Tibial nerve (tissue), 4 donors: ENCODE measurements at regions not wholly inside any gene's neighbourhood (a gene's known extent, or its start where the extent isn't known, plus 50 kb on each side); places are given as distances from the start of the nearest gene placed in this dataset.

Source experiments
- CTCF ChIP-seq, 5 experiments: fragments of 200-600 bp in 3 of 5; fragments of 450-650 bp in 2 of 5; sonication (generic) in 3 of 5; IDR thresholded peaks; one replicate each; pipeline ENCODE4 v1.5.1; 2016 to 2019; ENCODE audit warnings: antibody characterized with exemption in 5 of 5, mild to moderate bottlenecking in 3 of 5, moderate library complexity in 2 of 5
- EP300 ChIP-seq, 2 donors: sonication (generic); formaldehyde crosslinking; IDR thresholded peaks; one replicate each; pipeline ENCODE4 v1.6.1; 2017; ENCODE audit warnings: antibody characterized with exemption in 2 of 2, mild to moderate bottlenecking in 1 of 2
- POLR2A ChIP-seq, 2 donors: fragments of 450-650 bp; IDR thresholded peaks; one replicate each; pipeline ENCODE4 v1.6.1; 2017; ENCODE audit warnings: antibody characterized with exemption in 2 of 2, mild to moderate bottlenecking in 2 of 2, moderate library complexity in 2 of 2

DNA sequence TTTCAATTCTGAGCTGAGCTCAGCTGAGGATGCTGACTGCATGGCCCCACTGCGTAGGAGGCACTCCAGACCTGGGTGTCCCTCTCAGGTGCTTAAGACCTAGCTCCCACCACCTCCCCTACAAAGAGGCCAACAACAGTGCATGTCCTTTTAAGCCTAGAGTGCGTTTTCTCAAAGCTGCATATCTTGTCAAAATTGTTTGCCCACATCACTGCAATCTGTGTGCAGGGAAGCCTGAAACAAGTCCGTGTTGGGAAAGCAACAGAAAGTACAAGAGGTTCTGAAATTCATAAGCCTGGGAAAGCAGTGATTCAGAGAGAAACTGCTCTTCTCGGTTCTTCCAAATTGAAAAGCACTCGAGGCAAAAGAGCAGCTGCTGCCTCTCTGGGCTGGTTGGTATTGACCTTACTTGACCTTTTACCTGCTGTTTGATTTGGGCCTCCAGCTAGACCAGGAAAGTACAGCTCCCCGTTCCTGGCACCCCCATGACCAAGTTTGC, 238.4 kb downstream of the NR2F1-AS1 start:
- no peak for TF ChIP-seq CTCF (IDR thresholded peaks at IDR 0.05)
- TF ChIP-seq POLR2A (IDR thresholded peaks at IDR 0.05): no peak
- TF ChIP-seq EP300 (IDR thresholded peaks at IDR 0.05): no peak
